BJ (cell line): ENCODE measurements at regions not wholly inside any gene's neighbourhood (a gene's known extent, or its start where the extent isn't known, plus 50 kb on each side); places are given as distances from the start of the nearest gene placed in this dataset.

Source experiments
- CTCF ChIA-PET: fragments of 350-600 bp; formaldehyde crosslinking; extraction: SDS; loops from one replicate; lab custom pipeline; 2021; ENCODE audit warnings: antibody characterized with exemption, inconsistent platforms; lab: Yijun Ruan, JAX
- POLR2A ChIA-PET: fragments of 300-600 bp; sonication (Branson Sonifier 250); formaldehyde crosslinking; extraction: SDS; loops from one replicate; lab custom pipeline; 2021; ENCODE audit warnings: antibody characterized with exemption; lab: Charles Lee
- DNase-seq: peaks from one replicate; pipeline ENCODE4 v3.0.0-alpha.2; 2011; ENCODE audit warnings: low read depth
- H3K27me3 ChIP-seq: 2 replicates; pipeline ENCODE4 v1.6.0; 2011; ENCODE audit warnings: low read length; ENCODE audit not compliant: control insufficient read depth, insufficient read depth
- H3K36me3 ChIP-seq: 2 replicates; pipeline ENCODE4 v1.5.1; 2011; ENCODE audit warnings: low read length; ENCODE audit not compliant: control insufficient read depth, insufficient read depth
- H3K4me3 ChIP-seq: 2 replicates; pipeline ENCODE4 v1.5.1; 2011; ENCODE audit warnings: low read depth, mild to moderate bottlenecking, control low read depth, low read length
- CTCF ChIP-seq: IDR thresholded peaks from 2 replicates; pipeline ENCODE4 v1.5.1; 2011; ENCODE audit warnings: low read depth, mild to moderate bottlenecking, control low read depth, inconsistent platforms, low read length, moderate library complexity; ENCODE audit not compliant: insufficient read depth

DNA sequence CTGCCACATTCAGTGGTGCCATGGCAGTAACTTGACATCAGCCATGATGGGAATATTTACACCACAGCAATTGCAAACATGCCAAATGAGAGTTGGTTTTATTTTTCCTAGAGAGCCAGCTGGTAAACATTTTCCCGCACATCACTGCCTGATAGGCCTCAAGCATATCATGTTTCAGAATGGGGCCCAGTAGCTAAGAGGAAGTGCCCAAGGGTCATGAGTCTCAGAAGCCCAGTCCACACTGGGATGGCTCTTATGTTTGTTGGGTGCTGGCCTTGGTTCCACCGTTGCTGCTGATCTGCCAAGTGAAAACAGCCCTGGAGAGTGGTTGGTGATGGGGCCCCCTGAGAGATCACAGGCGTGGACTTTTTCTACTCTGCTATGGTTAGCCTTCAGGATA is 64.3 kb upstream of the NAV2 start:
- peaks cover 12% of the 10 kb centered on the region for H3K27me3 ChIP-seq
- H3K4me3 ChIP-seq = no peak overlapping the region
- ChIA-PET CTCF (interaction anchor here (0.7 to 7.8 kb wide), 4 partner anchors 9 to 84 kb away, joined by 3 to 28 read pairs (median 8); no protein-coding TSS in a partner anchor), POLR2A (no interaction called here)
- DNase-seq = no peak
- H3K36me3 ChIP-seq = no peaks in the 10 kb centered on the region
- TF ChIP-seq CTCF = no peak

- Histone ChIP-seq H3K4me3 (no peak overlapping the region), H3K27me3 (peaks cover 10% of the 10 kb centered on the region), H3K36me3 (no peaks in the 10 kb centered on the region)
- ChIA-PET CTCF (interaction anchor here (1.1 to 7.8 kb wide), 5 partner anchors 11 to 84 kb away, joined by 3 to 28 read pairs (median 11); partner anchors contain the start of gene NAV2), POLR2A (no interaction called here)
- no peak for TF ChIP-seq CTCF
- DNase-seq = no peak
Observed at GRCh38 chr11:19647816-19648215, 64.8 kb upstream of the NAV2 start.

GRCh38 chr11:19646921-19647320 is 65.7 kb upstream of the NAV2 start:
- peak; percentile 39 for TF ChIP-seq CTCF
- DNase-seq = peak; percentile 95
- ChIA-PET POLR2A (no interaction called here), CTCF (interaction anchor here (1.1 to 7.8 kb wide), 7 partner anchors 12 to 96 kb away, joined by 3 to 28 read pairs (median 7); partner anchors contain the start of gene NAV2)
- peaks cover 7% of the 10 kb centered on the region for H3K27me3 ChIP-seq
- H3K36me3 ChIP-seq = no peaks in the 10 kb centered on the region
- H3K4me3 ChIP-seq = no peak overlapping the region

DNA sequence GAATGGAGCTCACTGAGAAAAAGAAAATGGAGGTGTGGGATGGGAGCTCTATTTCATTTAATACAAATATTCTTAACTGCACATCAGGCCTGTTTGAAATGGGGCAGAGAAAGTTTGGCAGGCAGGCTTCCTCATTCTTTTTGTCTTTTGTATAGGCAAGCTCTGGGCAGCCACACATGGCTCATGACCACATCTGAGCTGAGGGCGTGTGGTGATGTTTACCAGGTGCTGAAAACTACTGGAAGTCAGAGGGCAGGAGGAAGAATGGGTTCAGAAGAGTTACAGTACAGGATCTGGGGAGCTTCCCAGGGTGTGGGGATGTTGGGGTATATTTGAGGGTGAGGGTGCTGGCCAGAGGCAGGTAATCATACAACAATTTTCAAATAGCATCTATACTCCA is 66.3 kb upstream of the NAV2 start:
- TF ChIP-seq CTCF = no peak
- Histone ChIP-seq H3K36me3 (no peaks in the 10 kb centered on the region), H3K27me3 (peaks cover 9% of the 10 kb centered on the region), H3K4me3 (no peak overlapping the region)
- POLR2A ChIA-PET = no interaction called here
- no peak for DNase-seq
- CTCF ChIA-PET = interaction anchor here (0.9 to 7.8 kb wide), 9 partner anchors 12 to 97 kb away, joined by 3 to 28 read pairs (median 7); partner anchors contain the start of gene NAV2

DNA sequence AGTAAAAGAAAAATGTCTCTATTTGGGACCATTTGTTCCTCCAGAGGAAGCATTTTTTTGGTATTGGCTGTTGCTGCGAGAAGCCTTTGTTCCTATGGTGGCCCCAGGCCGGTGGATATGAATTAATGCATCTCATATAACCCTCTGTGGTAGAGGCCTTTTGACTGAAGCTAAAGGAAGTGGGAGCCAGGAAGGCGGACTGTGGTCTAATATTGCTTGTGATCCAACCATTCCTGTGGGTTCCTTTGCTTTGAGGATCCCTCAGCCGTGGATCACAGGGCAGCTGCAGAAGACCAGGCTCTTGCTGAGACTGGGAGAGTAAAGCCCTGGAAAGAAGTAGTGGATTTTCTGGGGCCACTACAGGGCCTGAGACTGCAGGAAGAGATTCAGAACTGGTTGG is 68.3 kb upstream of the NAV2 start:
- Histone ChIP-seq H3K36me3 (no peaks in the 10 kb centered on the region), H3K4me3 (no peak overlapping the region), H3K27me3 (peaks cover 13% of the 10 kb centered on the region)
- ChIA-PET POLR2A (no interaction called here), CTCF (no interaction called here)
- DNase-seq = no peak
- TF ChIP-seq CTCF = no peak
